Esophagus squamous epithelium (tissue), 5 donors: ENCODE measurements at regions not wholly inside any gene's neighbourhood (a gene's known extent, or its start where the extent isn't known, plus 50 kb on each side); places are given as distances from the start of the nearest gene placed in this dataset.

Source experiments
- DNase-seq: peaks from one replicate; lab custom pipeline; 2025; lab: John Stamatoyannopoulos, UW
- H3K27ac ChIP-seq, 4 donors: fragments of 200-600 bp; sonication (generic); one replicate each; pipeline ENCODE4 v1.5.1; 2016 to 2019; ENCODE audit warnings: mild to moderate bottlenecking in 1 of 4
- H3K27me3 ChIP-seq, 4 donors: fragments of 200-600 bp; sonication (generic); 1 replicate in 3 of 4; 2 replicates in 1 of 4; pipeline versions ENCODE4 v1.5.1 to v1.6.0; 2017 to 2021; ENCODE audit warnings: antibody characterized with exemption in 1 of 4
- H3K36me3 ChIP-seq, 3 donors: fragments of 200-600 bp; sonication (generic); one replicate each; pipeline ENCODE4 v1.5.1; 2016 to 2019
- H3K4me1 ChIP-seq, 3 donors: fragments of 200-600 bp; sonication (generic); one replicate each; pipeline ENCODE4 v1.5.1; 2017 to 2019
- H3K4me3 ChIP-seq, 4 donors: fragments of 200-600 bp; sonication (generic); 1 replicate in 3 of 4; 2 replicates in 1 of 4; pipeline ENCODE4 v1.5.1; 2016 to 2019; ENCODE audit warnings: mild to moderate bottlenecking in 2 of 4, moderate library complexity in 1 of 4
- H3K9me3 ChIP-seq, 3 donors: fragments of 200-600 bp; sonication (generic); one replicate each; pipeline ENCODE4 v1.5.1; 2016 to 2019
- CTCF ChIP-seq, 6 experiments: fragments of 450-650 bp in 4 of 6; fragments of 200-600 bp in 2 of 6; sonication (generic) in 2 of 6; IDR thresholded peaks; one replicate each; pipeline ENCODE4 v1.5.1; 2016 to 2019; ENCODE audit warnings: antibody characterized with exemption in 6 of 6, mild to moderate bottlenecking in 4 of 6, moderate library complexity in 4 of 6
- POLR2A ChIP-seq, 4 donors: fragments of 450-650 bp; IDR thresholded peaks; one replicate each; pipeline ENCODE4 v1.6.1; 2017; ENCODE audit warnings: antibody characterized with exemption in 4 of 4, mild to moderate bottlenecking in 4 of 4, moderate library complexity in 3 of 4
- WGBS, 2 donors: methylation state at CpG; one replicate each; pipeline ENCODE4 v1.1.5; 2018; 5-methylcytosine and 5-hydroxymethylcytosine counted together
- intact Hi-C: fragments of 100-400 bp; cut with DNase I; formaldehyde crosslinking; loops from one replicate; pipeline ENCODE4 v1.15.0; 2022
- donor health status: DM: yes; HTN: yes; CAD: no.

- Histone ChIP-seq H3K27ac (no peak overlapping the region), H3K27me3 (no peaks in the 10 kb centered on the region), H3K9me3 (no peaks in the 10 kb centered on the region), H3K36me3 (no peaks in the 10 kb centered on the region), H3K4me1 (peaks cover 0 to 10% (median 0%) of the 10 kb centered on the region in 3 donors), H3K4me3 (no peak overlapping the region)
- peak in 5 of 6 experiments; percentile 18 to 58 (median 41) for TF ChIP-seq CTCF (IDR thresholded peaks at IDR 0.05)
- no peak for TF ChIP-seq POLR2A (IDR thresholded peaks at IDR 0.05)
- no peak for DNase-seq
- intact Hi-C loops = no loop called here
Measured at GRCh38 chr7:117993377-117994003, 120.2 kb upstream of the CTTNBP2 start.

- Histone ChIP-seq H3K27ac (no peak overlapping the region), H3K4me3 (no peak overlapping the region), H3K36me3 (no peaks in the 10 kb centered on the region), H3K9me3 (no peaks in the 10 kb centered on the region), H3K4me1 (peaks cover 0 to 11% (median 0%) of the 10 kb centered on the region in 3 donors), H3K27me3 (no peaks in the 10 kb centered on the region)
- TF ChIP-seq POLR2A (IDR thresholded peaks at IDR 0.05) (no peak), CTCF (IDR thresholded peaks at IDR 0.05) (no peak)
- WGBS, 2 donors = 69 to 84% methylated on average over 8 of the region's 8 CpGs
- intact Hi-C loops = no loop called here
- DNase-seq = no peak
Measured at GRCh38 chr7:117995850-117996650, 122.8 kb upstream of the CTTNBP2 start.

- TF ChIP-seq POLR2A (IDR thresholded peaks at IDR 0.05) (no peak), CTCF (IDR thresholded peaks at IDR 0.05) (no peak)
- no peaks in the 10 kb centered on the region for H3K9me3 ChIP-seq
Measured at GRCh38 chr7:117997862-117998825, 124.9 kb upstream of the CTTNBP2 start.

GRCh38 chr7:118000480-118001202 is 127.4 kb upstream of the CTTNBP2 start:
- DNase-seq = no peak
- Histone ChIP-seq H3K4me3 (no peak overlapping the region), H3K9me3 (no peaks in the 10 kb centered on the region), H3K4me1 (peaks cover 0 to 11% (median 0%) of the 10 kb centered on the region in 3 donors), H3K27me3 (no peaks in the 10 kb centered on the region), H3K27ac (no peak overlapping the region), H3K36me3 (no peaks in the 10 kb centered on the region)
- intact Hi-C loops = no loop called here
- WGBS, 2 donors = 74% methylated on average over 6 of the region's 6 CpGs
- TF ChIP-seq CTCF (IDR thresholded peaks at IDR 0.05) = no peak
- no peak for TF ChIP-seq POLR2A (IDR thresholded peaks at IDR 0.05)

More at GRCh38 chr7:117997862-117998825, 124.9 kb upstream of the CTTNBP2 start:
- WGBS, 2 donors = 59 to 65% methylated on average over 7 of the region's 7 CpGs
- intact Hi-C loops = no loop called here
- Histone ChIP-seq H3K27me3 (no peaks in the 10 kb centered on the region), H3K36me3 (no peaks in the 10 kb centered on the region), H3K27ac (no peak overlapping the region), H3K4me3 (no peak overlapping the region), H3K4me1 (peaks cover 0 to 11% (median 0%) of the 10 kb centered on the region in 3 donors)
- DNase-seq = no peak
